EH (cell line): ENCODE measurements at regions not wholly inside any gene's neighbourhood (a gene's known extent, or its start where the extent isn't known, plus 50 kb on each side); places are given as distances from the start of the nearest gene placed in this dataset.

ENCODE experiments used
- DNase-seq: peaks from one replicate; pipeline ENCODE4 v3.0.0-alpha.2; 2015; ENCODE audit warnings: low read depth

DNA sequence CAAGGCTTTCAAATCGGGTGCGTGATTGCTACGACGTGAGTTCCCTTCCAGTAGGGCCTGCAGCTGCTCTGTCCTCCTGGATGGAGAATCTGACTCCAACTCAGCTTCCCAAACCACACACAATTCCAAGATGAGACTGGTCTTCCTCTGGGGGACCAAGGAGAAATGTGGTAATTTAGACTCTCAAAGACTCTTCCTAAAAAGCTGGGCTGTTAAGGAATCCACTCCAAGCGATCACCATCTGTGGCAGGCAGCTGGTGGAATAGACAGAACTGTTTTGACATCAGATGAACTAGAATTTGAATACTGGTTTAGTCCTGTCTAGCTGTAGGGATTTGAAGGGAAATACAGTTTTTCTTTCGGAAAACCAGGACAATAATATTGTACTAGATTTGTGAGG, 130.7 kb upstream of the KLF4 start:
- DNase-seq = no peak

DNA sequence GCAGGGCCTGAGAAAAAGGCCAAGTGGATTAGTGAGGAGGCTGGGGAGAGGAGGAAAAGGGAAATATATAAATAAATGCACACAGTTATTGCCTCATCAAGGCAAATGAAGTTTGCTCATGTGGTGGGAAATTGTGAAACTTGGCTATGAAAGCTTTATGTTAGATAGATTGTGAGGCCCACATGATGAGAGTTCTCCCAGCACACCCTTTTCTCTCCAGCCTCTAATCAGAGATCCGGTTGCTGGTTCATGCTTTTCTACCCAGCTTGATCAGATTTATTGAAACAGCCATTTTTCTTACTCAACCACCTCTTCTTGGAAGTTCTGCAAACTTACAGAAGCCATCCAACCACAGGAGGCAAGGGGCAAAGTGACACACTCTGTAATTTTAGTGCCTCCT, 125.8 kb upstream of the KLF4 start:
- no peak for DNase-seq

DNA sequence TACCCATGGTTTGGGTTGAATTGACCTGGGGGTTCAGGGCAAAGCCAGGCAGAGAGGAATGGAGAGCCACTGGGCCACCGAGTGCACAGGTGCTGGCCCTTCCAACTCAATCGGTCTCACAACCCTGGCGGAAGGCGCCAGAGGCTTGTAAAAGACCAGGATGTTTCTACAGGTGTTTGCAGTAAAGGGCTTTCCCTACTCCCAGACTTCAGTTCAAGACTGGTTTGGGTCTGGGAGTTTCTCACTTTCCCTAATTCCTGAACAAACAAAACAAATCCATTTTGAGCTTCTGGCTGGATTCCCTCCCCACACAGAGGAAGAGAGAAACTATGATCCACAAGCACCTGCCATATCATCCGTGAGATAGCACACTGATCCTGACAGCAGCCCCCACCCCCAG, 125.2 kb upstream of the KLF4 start:
- DNase-seq = no peak

DNA sequence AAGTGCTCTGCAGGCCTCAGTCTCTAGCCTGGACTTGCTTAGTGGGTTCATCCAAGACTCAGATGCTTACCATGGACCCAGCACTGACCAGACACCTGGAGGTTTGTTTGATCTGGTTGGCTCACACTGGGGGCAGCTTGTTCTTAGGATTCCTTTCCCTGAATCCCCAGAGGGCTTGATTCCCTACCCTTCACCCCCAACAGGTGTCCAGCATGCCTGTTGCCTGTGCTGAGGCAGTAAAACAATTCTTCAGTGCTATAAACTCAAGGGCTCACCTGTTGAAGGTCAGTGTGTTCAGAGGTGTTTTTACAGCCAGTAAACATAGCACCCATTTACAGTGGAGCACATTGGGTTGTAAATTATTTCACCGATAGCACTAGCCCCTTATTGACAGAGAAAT, 123.8 kb upstream of the KLF4 start:
- DNase-seq = no peak

DNA sequence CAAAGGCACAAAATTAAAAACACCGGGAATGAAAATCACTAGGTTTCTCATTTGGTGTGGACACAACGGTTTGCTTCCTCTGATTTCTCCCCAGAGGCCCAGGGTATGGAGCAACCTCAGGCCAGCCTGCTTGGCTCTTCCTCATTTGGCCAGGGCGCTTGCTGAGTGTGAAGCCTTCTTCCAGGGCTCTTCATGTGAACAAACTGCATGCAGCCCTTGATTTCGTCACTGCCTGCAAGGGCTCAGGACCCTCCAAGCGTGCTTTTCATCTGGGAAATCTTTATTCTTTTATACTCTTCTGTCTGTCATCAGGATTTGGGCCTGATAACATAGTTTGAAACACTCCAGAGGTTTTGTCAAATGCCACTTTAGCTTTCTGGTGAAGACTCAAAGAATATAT, 122.6 kb upstream of the KLF4 start:
- DNase-seq = no peak

DNA sequence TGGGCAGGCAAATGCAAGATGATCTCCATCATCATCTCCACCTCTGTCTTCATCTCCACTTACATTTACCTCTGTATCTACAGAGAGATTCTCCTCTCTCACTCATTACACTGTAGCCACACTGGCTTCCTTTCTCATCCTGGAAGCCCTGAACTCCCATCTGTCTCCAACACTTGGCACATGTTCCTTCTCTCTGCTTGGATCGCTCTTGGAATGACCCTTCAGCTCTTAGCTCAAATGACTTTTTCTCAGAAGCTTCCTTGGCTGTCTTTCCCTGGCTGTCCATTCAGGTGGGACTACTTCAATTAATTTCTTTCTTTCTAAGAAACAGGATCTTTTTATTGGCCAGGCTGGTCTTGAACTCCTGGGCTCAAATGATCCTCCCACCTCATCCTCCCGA, 120.0 kb upstream of the KLF4 start:
- no peak for DNase-seq

DNA sequence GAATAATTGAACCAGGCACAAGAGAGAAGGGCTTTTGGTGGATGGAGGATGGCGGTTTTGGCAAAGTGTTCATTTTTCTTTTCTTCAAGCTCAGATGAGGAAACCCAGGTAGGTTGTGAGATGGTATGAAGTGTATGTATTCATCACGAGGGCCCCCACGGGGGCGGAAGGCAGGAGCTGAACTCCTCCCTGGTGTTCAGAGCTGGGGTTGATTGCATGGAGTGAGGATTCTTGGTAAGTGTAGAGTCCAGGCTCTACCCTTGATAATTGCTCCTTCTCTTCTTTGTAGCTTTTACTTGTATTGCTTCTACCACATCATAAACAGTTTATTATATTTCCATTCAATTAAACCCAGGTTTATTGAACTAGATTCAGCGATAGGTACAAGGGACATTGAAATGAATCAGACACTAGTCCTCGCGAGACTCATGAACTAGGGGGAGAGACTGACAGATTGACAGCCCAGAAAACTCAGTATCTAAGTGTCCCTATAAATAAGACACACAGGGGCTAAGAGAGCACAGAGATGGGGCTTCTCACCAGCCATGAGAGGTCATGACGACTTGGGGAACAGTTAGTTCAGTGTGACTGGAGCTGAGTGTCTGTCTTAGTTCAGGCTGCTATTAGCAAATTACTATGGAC, 116.7 kb upstream of the KLF4 start:
- DNase-seq = no peak

DNA sequence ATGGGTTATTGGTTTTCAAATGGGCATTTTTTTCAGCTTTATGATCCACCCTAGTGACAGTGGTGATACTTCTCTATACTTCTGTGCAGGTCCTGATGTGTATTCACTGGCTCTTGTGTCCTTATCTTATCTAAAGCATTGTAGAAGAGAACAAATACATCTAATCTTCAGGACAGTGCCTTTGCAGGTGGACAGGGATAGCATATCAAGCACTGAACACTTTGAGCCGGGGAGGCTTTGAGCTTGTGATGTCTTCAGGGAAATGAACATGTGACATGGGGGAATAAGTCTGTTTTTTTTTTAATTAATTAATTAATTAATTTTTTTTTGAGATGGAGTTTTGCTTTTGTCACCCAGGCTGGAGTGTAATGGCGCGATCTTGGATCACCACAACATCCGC, 115.5 kb upstream of the KLF4 start:
- no peak for DNase-seq

DNA sequence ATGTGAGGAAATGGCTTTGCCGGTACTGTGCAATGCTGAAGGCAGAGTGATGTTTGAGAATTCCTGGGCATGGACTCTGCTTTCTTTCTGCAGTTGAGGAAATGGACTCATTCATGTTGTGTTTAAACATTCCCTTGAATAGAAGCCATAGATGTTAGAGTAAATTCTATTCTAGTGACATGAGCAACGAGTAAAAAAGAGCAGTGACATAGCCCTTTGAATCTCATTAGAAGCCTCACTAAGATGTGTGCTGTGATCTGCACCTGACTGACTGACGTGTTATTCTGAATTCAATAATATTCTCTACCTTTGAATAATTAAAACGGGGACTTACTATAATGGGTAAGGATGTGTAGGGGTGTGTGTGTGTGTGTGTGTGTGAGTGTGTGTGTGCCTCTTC, 113.7 kb upstream of the KLF4 start:
- DNase-seq = no peak

DNA sequence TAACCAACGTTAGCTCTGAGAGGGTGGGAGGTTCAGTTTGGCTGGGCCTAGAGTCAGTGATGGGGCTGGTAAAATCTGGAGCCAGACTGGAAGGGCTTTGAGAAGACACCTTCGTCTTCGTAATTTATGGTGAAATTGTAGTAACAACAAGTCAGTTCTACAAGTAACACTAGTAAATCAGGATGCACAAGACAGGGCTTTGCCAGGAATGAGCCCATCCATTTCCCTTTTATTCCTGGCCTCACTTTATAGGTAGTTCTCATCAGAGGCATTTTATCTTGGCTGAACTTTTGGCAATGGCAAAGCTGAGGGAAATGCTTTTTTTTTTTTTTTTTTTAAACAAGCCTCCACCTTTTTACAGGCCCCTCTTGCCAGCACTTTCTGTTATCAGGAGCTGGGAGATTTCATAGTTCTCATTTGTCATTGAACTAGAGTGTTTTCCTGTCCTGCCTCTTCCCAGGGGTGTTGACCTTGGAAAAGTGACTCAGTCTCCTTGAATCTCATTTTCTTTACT, 110.5 kb upstream of the KLF4 start:
- peak; percentile 19 for DNase-seq

DNA sequence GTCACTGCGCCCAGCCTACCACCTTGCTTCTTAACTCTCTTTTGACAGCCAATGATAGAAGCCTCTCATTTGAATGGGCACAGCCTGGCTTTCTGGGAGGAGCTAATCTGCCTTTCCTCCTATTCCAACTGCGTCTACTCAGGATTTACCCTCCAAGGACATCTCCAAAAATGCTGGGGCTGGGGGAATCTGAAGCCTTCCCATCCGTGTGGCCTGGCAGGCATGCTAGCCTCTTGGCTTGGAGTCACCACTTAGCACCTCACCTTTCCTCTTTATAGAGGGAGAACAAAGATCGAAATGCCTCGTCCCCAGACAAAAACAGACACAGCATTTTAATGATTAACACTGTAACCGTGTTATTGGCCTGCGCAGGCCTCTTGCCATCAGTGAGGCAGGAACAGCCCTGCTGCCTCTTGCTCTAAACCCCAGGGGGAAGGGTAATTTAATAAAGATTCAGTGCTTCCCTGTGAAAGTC, 108.2 kb upstream of the KLF4 start:
- no peak for DNase-seq

DNA sequence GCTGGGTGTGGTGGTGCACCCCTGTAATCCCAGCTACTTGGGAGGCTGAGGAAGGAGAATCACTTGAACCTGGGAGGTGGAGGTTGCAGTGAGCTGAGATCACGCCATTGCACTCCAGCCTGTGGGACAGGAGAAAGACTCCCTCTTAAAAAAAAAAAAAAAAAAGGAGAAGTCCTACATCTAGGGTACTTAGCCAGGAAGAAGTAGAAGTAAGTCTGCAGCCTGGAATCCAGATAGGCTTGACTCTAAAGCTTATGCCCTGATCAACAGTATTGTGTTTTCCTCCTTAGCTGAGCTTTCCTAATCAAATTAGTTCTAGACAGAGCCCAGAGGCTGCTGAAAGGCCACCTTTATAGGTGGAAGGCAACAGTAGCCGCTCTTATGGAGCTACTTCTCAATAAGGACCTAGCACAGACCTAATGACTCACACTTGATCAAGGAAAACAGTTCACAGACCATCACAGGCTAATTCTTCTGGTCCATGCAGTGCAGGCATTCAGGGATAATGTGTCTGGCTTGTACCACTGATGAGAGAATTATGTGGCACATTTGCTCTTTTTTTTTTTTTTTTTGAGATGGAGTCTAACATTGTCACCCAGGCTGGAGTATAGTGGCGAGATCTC, 105.5 kb upstream of the KLF4 start:
- DNase-seq = no peak

DNA sequence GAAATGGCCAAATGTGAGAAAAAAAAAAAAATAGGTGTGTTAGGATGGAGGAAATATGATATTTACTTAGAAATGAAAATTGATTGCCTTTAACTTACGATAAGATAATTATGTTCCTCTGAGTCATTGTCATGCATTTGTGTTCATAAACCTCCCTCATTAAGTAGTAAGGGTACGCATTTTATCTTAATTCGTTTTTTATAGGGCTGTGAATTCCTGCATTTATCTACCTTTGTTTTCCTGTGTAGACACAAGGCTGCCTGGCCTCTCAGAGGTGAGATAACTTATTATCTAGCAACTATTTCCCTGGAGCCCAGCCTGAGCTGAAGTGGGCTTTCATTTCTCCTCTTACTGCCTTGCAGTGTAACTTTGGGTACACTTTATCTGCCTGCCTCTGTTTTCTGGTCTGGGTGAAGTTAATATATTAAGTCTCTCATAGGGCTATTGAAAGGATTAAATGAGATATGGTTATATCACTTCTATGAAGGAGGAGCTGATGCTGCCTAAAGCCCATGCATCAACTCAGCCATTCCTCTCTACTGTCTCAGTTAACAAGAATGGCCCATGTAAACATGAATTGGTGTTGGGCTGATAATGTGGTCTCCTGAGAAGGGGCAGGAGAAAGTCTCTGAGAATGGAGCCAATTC, 103.8 kb upstream of the KLF4 start:
- no peak for DNase-seq

DNA sequence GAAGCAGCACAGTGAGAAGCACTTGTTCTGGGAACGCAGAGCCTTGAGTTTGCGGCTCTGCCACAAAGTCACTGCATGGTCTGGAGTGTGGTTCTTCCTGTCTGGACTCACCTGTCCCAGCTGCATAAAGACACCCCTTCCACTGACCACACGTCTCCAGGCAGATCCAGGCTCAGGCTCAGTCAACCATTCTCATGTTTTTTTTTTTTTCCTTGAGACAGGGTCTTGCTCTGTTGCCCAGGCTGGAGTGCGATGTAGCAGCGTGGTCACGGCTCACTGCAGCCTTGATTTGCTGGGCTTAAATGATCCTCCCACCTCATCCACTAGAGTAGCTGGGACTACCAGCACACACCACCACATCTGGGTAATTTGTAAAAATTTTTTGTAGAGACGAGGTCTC, 102.9 kb upstream of the KLF4 start:
- DNase-seq = no peak

DNA sequence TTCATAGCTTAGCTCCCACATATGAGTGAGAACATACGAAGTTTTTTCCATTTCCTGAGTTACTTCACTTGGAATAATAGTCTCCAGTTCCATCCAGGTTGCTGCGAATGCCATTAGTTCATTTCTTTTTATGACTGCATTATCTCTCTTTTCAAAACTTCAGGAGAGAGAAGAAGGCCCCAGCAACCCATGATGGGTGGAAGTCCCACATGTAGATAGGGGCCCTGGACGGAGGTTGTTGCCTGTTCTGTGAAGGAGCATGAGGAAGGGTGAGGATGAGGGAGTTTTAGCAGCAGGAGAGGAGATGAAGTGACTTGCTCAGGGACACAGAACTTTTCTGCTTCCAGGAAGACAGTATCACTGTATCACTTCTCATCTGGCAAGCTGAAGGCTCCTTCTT, 102.2 kb upstream of the KLF4 start:
- DNase-seq = no peak

DNA sequence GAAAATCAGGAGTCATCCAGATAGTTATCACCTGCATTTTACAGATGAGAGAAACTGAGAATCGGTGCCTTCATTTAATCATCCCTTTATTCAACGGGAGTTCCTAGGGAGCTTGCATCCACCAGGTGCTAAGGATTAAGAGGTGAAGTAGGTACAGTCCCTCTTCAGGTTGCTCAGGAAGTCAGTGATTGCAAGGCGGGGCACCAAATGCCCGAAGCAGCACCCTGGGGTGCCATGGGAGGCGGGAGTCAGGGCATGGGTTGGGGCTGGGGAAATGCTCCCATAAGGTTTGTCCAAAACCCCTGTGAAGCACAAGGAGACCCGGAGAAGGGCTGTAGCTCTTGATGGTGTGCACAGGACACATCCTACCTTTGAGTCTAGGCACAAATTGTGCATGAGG, 98.8 kb upstream of the KLF4 start:
- DNase-seq = no peak

DNA sequence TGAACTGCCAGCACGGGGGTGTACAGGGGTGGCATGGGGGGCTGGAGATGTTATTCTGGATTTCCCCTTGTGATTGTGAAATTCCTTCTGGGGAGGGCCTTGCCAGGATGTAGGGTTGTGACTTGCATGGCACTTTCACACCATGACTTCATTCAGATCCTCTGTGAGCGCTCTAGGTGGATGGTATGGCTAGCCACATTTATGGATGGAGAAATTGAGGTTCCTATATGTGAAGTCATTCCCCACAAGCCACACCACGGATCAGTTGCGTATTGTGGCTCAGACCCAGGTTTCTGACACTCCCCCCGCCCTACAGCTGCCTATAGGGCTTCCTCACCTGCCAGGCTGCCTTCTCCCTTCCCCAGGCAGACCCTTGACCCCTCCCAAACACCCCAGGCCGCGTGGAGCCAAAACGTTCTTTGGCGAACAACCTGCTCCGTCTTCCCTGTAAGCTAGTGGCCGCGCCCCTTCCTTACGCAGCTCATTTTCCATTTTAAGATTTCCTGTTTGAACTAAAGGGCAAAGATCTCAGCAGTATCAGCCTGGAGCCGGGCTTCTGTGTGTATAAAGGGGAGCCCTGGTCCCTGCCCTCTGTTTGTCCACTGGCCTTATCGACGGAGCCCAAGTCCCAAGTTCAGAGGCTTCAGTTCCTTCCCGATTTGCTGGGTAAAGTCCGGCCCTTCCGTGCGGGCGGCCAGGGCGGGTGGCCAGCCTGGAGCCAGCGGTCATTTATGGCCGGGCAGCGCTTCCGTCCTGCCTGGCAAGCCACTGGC, 97.8 kb upstream of the KLF4 start:
- no peak for DNase-seq

DNA sequence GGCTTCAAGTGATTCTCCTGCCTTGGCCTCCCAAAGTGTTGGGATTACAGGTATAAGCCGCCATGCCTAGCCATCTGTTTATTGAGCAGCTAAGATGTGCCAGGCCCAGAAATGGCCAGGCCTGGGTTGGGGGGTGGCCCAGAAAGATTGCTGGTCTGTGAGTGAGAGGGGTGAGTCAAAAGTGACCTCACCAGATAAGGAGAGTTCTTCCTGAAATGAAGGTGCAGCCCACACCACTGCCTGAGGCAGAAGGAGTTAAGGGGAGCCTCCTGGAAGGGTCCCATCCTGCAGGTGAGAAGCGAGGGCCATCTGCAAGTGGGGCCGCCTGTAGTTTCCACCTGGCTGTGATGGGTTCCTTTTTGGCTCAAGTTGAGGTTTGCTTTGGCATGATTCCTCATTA, 96.9 kb upstream of the KLF4 start:
- no peak for DNase-seq

DNA sequence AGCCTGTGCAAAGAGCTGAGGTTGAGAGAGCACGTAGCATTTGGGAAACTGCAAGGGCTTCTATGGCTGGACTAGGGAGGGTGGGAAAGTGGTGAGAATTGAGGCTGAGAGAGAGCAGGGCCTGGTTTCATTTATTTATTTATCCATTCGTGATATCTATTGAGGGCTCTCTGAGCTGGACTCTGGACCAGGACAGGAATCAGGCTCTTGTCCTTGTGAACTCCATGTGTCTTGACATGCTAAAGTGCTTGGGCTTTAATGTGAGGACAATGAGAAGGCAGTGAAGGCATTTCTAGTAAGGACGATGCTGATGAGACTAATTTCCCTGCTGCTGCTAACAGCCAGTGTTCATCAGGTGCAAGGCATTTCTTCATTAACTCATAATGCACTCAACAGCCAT, 95.9 kb upstream of the KLF4 start:
- no peak for DNase-seq

DNA sequence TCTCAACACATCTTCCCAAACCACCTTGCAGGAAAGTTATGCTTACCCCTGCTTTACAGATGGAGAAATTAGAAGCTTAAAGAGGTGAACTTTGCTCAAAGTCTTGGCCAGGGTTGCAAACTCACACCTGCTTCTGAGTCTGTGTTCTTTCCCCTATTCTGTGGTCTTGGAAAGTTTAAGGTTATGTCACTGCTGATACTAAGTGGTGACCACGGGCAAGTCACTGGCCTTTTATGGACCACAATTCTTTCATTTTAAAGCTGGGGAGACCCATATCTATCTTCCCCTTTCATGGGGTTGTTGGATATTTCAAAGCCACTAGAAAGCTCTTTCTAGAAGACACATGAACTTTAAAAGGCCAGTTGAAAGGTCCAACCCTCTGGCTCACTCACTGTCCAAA, 95.4 kb upstream of the KLF4 start:
- no peak for DNase-seq

DNA sequence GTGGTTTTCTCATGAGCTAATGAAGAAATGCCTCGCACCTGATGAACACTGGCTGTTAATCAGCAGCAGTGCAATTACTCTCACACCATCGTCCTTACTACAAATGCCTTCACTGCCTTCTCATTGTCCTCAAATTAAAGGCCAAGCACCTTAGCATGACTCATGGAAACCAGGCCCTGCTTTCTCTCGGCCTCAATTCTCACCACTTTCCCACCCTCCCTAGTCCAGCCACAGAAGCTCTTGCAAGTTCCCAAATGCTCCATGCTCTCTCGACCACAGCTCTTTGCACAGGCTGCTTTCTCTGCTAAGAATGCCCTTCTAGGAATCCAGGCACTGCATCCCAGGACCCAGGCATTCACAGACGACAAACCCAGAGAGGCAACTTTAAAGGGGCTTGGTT, 94.6 kb upstream of the KLF4 start:
- DNase-seq = no peak

DNA sequence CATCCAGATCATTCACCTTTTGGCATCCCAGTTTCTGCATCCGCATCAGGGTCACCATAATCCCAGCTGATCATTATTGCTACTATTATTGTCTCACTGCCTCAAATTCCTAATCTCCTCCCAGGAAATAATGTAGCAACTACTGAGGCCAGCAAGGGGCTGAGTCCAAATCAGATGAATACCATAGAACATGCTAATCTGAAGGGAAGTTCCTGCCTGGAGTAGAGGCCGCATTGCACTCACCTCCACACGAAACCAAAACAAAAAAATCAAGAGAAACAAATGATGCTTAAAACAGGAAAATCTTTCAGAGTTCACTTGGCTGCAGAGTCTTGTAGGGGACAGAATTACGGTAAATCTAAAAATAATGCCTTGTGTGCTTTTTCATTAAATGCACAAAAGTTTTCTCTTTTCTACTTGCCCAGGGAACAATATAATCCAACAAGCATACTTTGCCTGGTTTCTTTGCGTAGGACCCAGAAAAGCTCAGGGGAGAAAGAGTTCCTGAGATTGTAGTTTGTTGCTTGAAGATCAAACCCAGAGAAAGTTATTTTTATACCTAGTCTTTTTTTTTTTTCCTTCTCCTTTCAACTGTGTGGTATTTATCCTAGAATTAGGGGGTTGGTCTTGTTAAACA, 87.7 kb upstream of the KLF4 start:
- DNase-seq = no peak
